Dedifferentiated amniotic fluid mesenchymal stem cell (primary cell): ENCODE measurements at regions not wholly inside any gene's neighbourhood (a gene's known extent, or its start where the extent isn't known, plus 50 kb on each side); places are given as distances from the start of the nearest gene placed in this dataset.

ENCODE experiments used
- DNase-seq: peaks from one replicate; pipeline ENCODE4 v3.0.0-alpha.2; 2016; ENCODE audit errors: extremely low spot score

DNA sequence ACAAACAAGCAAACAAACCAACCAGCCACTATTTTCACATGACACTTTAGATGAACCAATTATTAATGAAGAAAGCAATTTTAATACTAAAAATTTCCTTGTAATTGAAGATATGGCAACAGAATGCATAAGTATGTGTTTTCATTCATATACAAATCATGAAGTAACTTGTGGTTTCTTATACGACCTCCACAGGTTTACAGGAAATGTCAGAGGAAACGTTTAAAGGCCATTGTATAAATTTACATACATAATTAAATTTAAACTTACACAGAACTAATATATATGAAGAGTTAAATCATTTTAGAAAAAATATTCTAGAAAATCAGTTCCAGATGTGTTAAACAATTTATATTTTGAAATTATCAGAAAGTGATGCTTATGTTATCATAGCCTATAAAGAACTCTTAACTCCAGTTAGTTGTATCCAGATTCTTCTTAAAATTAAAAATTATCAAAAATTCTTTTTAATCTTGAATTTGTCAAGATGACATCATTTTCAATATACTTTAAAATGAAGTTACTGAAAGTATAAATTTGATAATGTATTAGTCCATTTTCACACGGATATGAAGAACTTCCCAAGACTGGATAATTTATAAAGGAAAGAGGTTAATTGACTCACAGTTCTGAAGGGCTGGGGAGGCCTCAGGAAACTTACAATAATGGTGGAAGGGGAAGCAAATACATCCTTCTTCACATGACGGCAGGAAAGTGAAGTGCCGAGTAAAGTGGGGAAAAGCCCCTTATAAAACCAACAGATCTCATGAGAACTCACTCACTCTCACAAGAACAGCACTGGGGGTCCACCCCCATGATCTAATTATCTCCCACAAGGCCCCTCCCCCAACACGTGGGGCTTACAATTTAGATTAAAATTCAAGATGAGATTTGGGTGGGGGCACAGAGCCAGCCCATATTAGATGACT lies 192.0 kb downstream of the PIK3R1 start:
- DNase-seq: no peak

DNA sequence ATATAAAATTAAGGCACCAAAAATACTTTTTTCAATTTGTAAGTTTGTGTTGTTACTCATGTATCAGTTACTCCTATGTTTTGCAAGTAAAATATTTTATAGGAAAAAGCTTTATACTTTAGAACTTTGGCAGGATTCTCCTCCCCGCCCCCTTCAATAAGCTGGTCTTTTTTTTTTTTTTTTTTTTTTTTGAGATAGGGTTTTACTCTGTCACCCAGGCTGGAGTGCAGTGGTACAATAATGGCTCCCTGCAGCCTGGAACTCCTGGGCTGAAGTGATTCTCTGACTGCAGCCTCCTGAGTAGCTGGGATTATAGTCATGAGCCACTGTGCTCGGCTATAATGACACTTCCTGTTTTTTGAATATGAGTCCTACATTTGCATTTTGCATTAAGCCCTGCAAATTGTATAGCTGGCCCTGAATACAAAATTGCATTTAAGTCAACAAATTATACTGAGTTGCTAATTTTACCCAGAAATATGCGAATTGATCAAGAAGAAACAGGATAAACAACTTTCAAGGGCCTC lies 192.9 kb downstream of the PIK3R1 start:
- no peak for DNase-seq

- peak; percentile 56 for DNase-seq
These were observed 193.7 kb downstream of the PIK3R1 start for GRCh38 chr5:68409259-68409658.

- DNase-seq: no peak
These were observed 195.6 kb downstream of the PIK3R1 start for GRCh38 chr5:68411161-68411560.

DNA sequence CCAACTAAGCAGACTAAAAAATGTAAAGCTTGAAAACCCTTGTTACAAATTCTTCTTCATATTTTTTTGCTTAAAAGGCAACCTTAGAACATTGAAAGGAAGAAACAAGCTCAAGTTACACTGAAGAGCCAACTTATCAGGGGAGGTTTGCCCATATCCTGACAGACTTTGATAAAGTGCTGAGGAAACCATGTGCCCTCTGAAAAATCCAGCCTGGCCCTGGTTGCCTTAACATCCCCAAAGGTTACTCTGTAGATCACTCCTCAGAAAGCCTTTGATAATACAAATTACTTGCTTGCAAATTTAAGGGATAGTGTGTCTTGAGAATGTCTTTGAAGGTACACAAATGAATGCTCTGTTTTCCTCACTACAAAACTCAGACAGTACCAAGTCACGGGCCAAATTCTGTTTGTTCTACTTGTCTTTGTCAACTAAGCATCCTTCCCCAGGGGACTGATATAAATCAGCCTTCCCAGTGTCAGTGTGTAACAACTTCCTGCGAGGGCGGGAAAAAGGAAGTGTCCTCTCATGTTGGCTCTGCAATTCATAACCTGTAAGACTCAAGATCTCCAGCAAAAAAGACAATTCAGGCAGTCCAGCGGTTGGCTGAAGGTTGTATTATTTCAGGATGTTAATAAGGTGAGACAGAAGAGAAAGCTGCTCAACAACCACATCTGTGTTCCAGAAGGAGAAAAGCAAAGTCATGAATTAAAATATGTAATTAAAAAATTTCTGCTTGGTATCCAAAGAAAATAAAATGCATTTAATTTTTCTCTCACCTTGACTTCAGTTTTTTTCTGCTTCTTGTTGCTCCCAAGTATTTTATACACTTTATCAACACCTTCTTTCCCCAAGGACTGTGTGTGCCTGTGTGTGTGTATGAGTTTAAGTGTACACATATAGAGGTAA lies 199.9 kb downstream of the PIK3R1 start:
- no peak for DNase-seq

DNA sequence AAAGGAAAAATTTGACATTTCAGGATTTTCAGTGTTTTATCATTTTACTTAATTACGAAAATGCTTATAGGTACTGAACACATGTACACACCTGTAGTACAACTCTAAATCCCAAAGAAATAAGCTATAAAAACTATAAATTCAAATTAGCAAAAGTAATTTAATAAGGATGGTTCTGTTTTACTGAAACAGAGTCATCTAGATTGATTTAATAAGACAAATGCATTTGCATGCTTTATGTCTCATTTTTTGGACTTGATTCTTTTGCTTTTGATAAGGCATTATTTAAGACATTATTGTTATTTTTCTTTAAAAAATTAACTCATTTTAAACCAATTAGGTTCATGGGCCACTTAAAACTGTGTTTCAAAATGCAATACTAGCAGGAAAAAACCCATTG lies 201.2 kb downstream of the PIK3R1 start:
- no peak for DNase-seq

- DNase-seq: peak; percentile 71
These were observed 202.6 kb downstream of the PIK3R1 start for GRCh38 chr5:68418201-68418600.

DNA sequence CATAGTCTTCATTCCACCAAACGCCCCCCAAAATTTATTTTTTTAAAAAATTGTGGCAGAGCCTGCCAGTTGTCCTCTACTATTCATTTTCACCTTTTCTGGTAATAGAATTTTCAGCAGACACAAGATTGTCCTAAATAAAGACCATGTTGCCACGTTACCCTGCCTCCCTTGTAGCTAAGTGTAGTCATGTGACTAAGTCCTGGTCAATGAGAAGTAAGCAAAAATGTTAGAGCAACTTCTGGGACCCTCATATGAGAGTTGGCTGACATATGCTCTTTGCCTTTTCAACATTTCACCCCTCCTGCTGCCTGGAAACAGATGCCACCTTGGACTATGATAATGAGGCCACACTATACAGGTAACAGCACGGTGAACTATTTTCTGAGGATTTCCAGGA lies 203.1 kb downstream of the PIK3R1 start:
- DNase-seq: no peak

DNA sequence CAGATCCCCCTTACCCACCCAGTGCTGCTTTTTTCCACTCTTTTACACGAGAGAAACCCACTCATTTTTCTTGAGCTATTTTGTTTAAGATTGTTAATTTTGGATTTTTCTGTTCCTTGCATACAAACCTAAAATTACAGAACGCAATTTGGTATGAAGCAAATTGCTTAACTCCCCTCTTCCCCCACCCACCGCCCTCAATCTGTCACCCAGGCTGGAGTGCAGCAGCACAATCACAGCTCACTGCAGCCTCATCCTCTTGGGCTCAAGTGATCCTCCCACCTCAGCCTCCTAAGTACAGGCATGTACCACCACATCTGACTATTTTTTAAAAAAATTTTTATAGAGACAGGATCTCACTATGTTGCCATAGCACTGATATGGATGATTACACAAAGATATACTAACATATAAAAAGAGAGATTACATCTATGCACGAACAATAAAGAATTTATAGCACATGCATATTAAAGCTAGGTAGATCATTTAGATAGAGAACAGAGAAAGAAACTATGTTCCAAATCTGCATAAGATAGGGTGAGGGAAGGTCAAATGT lies 203.6 kb downstream of the PIK3R1 start:
- DNase-seq: no peak

DNA sequence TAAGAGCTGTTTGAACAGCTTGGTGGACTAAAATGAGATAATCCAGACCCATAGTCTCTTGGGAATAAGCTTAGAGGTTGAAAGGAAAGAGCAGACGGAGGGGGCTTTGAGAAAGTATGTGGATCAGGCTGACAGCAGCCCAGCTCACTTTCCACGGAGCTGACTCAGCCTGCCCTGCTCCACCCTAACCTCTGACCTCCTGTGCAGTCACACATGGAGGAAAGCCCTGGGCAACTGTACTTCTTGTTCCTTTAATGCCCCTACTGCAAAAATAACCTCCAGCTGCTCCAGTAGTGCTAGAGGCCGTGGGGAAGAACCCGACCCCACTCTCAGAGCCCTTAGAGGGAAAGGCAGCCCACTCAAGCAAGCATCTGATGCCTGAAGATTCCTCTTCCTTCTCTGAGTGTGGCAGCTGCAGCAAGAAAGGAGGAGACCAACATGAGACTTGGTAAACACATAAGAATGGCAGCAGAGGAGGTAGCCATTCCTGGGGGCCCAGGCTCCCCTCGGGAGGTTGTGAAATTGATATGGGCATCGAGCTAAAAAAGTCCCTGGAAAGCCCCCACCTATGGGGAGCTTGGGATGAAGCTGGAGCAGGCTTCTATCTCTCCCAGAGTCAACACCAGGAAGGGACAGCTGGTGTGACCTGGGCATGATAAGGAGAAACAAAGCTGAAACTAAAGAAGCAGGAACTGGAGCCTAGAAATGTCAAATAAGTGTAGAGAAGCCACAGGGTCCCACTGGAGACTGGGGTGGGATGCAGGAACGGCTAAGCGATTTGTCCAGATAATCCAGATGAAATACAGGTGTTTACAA lies 204.3 kb downstream of the PIK3R1 start:
- DNase-seq: no peak

GRCh38 chr5:68420476-68421344 lies 205.2 kb downstream of the PIK3R1 start:
- no peak for DNase-seq

DNA sequence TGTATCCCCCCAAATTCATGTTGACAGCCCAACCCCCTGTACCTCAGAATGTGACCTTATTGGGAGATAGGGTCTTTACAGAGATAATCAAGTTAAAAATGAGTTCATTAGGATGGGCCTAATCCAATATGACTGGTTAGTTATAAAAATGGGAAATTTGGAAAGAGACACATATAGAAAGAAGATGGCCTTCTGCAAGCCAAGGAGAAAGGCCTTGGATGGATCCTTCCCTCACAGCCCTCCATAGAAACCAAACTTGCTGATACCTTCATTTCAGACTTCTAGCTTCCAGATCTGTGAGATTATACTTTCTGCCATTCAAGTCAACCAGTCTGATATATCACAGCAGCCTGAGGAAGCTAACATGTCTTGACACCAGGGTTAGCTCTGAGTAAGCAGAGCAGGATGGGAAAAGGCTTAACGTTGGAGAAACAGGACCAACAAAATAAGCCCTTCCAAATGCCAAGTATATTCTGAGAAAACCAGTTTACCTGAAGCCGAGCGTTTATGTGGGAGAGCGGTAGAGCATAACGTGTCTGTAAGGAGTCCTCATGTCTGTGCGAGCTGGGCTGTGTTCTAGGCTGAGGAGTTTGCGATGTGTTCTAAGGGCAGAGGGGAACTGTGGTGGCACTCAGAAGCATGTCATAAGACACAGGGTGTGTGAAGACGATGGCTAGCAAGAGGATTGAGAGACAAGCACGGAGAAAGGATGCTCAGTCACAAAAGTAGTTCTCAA lies 206.1 kb downstream of the PIK3R1 start:
- DNase-seq: no peak

GRCh38 chr5:68423154-68423811 lies 207.7 kb downstream of the PIK3R1 start:
- no peak for DNase-seq

- no peak for DNase-seq
These were observed 209.4 kb downstream of the PIK3R1 start for GRCh38 chr5:68424799-68425537.

- no peak for DNase-seq
These were observed 211.0 kb downstream of the PIK3R1 start for GRCh38 chr5:68426586-68426985.

GRCh38 chr5:68428231-68428811 lies 212.8 kb downstream of the PIK3R1 start:
- no peak for DNase-seq

DNA sequence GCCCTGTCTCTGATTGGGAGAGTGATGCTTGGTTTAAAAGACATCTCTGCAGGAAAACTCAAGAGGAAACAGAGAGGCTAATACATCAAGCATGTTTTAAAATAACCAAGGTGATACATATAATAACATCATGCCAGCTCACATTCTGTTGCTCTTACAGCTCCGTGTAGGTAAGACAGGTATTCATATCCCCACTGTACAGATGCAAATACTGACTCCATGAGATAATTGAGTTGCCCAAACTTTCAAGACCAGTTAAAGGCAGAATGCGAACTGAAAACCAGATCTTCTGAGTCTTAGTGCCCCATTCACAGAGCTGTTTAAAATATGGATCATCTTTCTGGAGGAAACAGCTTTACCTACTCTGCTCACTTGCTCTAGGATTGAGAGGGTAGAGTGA lies 214.0 kb downstream of the PIK3R1 start:
- no peak for DNase-seq

DNA sequence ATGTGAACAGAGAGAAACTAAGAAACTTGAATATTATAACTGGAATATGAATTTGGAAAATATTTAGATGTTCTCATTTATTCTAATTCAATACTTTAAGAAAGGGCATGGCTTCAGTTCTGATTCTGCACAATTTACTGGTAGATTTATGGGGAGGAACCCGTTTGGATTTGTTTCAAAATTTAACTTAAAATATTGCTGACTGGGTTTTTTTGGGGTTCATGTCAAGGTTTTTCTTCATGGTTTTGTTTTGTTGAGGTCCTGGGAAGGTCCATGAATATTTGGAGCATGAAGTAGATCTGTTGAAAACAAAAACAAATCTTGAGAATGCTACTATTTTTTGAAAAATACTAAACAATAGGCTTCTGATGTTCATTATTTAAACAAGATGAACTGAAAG lies 214.7 kb downstream of the PIK3R1 start:
- DNase-seq: no peak
